Suppressor macrophage (primary cell): ENCODE measurements at regions not wholly inside any gene's neighbourhood (a gene's known extent, or its start where the extent isn't known, plus 50 kb on each side); places are given as distances from the start of the nearest gene placed in this dataset.

ENCODE experiments used
- DNase-seq, 4 experiments: peaks; one replicate each; pipeline ENCODE4 v3.0.0-alpha.2; 2020 to 2022

- DNase-seq, result peak in 1 of 4 experiments; percentile 16
Measured at GRCh38 chr5:6832994-6833393, 119.8 kb downstream of the TENT4A start.

GRCh38 chr5:6833406-6833805 lies 120.2 kb downstream of the TENT4A start:
- no peak for DNase-seq

GRCh38 chr5:6837095-6837494 lies 123.9 kb downstream of the TENT4A start:
- no peak for DNase-seq

- peak; percentile 34 to 54 (median 44) for DNase-seq
Measured at GRCh38 chr5:6837519-6838110, 124.4 kb downstream of the TENT4A start.

GRCh38 chr5:6838736-6839135 lies 125.5 kb downstream of the TENT4A start:
- no peak for DNase-seq

- no peak for DNase-seq
Measured at GRCh38 chr5:6840136-6840793, 127.0 kb downstream of the TENT4A start.

GRCh38 chr5:6843335-6843734 lies 130.1 kb downstream of the TENT4A start:
- no peak for DNase-seq

- no peak for DNase-seq
Measured at GRCh38 chr5:6843821-6844220, 130.6 kb downstream of the TENT4A start.

- no peak for DNase-seq
Measured at GRCh38 chr5:6845856-6846255, 132.6 kb downstream of the TENT4A start.

GRCh38 chr5:6847870-6848269 lies 134.6 kb downstream of the TENT4A start:
- no peak for DNase-seq

- DNase-seq, result no peak
Measured at GRCh38 chr5:6849316-6850105, 136.3 kb downstream of the TENT4A start.

GRCh38 chr5:6850106-6850432 lies 136.8 kb downstream of the TENT4A start:
- DNase-seq, result no peak

GRCh38 chr5:6856653-6857052 lies 143.4 kb downstream of the TENT4A start:
- no peak for DNase-seq

GRCh38 chr5:6858419-6858818 lies 145.2 kb downstream of the TENT4A start:
- no peak for DNase-seq

GRCh38 chr5:6859023-6859422 lies 145.8 kb downstream of the TENT4A start:
- DNase-seq, result no peak

- DNase-seq, result no peak
Measured at GRCh38 chr5:6859951-6860638, 146.9 kb downstream of the TENT4A start.

- no peak for DNase-seq
Measured at GRCh38 chr5:6861036-6861435, 147.8 kb downstream of the TENT4A start.

- no peak for DNase-seq
Measured at GRCh38 chr5:6861667-6862066, 148.4 kb downstream of the TENT4A start.

GRCh38 chr5:6862306-6862705 lies 149.1 kb downstream of the TENT4A start:
- DNase-seq, result no peak

GRCh38 chr5:6867712-6868111 lies 154.5 kb downstream of the TENT4A start:
- no peak for DNase-seq

- DNase-seq, result no peak
Measured at GRCh38 chr5:6868171-6868570, 154.9 kb downstream of the TENT4A start.

GRCh38 chr5:6868575-6869215 lies 155.5 kb downstream of the TENT4A start:
- DNase-seq, result no peak

- no peak for DNase-seq
Measured at GRCh38 chr5:6869677-6870076, 156.4 kb downstream of the TENT4A start.
